NCI-H1694 treated with DMSO at 0.1 percent for 48 hours (cell line): ENCODE measurements at regions not wholly inside any gene's neighbourhood (a gene's known extent, or its start where the extent isn't known, plus 50 kb on each side); places are given as distances from the start of the nearest gene placed in this dataset.
"Not testable (repeated sequence)": the region's sequence is repeated elsewhere in the genome, so short reads cannot be mapped to it uniquely, and the experiment has no call there.

Source experiments
- DNase-seq: peaks from one replicate; lab custom pipeline; 2025; lab: John Stamatoyannopoulos, UW

DNA sequence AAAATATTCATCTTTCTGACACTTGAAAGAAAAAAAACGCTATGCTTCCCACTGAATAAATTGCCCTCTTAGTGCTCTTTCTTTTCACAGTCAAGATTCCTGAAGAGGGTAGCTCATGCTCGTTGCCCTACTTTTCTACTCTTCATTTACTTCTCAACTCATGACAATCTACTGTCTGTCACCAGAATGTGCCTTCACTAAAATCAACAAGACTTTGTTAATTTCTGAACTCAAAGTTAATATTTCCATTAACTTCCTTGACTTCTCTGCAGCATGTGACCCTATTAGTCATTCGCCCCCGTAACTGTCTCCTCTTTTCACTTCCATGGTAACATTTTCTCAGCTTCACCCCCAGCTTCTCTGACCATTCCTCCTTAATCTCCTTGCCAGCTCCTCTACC, 98.9 kb upstream of the MAPRE2 start:
- no peak for DNase-seq

- no peak for DNase-seq
Measured at GRCh38 chr18:34942975-34943374, 98.2 kb upstream of the MAPRE2 start.

DNA sequence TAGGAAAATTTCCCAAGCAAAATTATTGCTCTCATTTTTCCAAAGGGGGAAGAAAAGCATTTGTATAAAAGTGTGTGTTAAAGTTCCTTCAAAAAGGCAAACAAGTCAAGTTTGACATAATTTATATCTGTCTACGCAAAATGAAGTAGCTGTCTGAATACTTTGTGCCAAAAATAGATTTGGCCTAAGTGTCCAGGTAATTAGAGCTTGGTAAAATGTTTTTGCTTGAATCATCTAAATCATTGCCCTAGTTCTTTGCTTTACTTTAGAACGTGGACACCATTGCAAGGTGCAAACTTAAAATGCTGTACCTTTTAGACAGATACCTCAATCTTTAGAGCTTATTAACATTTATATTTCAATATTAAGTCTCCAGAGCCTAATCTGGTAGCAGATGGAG, 97.6 kb upstream of the MAPRE2 start:
- DNase-seq, result no peak

- DNase-seq, result no peak
Measured at GRCh38 chr18:34947711-34948125, 93.5 kb upstream of the MAPRE2 start.

GRCh38 chr18:34951625-34952379, 89.4 kb upstream of the MAPRE2 start:
- no peak for DNase-seq

- no peak for DNase-seq
Measured at GRCh38 chr18:34953212-34953611, 88.0 kb upstream of the MAPRE2 start.

DNA sequence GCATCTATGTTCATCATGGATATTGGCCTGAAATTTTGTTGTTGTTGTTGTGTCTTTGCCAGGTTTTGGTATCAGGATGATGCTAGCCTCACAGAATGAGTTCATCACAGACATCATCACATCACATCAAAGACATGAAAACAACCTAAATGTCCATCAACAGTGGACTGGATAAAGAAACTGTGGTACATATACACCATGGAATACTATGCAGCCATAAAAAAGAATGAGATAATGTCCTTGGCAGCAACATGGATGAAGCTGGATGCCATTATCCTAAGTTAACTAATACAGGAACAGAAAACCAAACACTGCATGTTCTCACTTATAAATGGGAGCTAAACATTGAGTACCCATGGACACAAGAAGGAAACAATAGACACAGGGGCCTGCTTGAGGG, 85.7 kb upstream of the MAPRE2 start:
- not testable (repeated sequence) for DNase-seq

- no peak for DNase-seq
Measured at GRCh38 chr18:34956663-34957062, 84.5 kb upstream of the MAPRE2 start.

- no peak for DNase-seq
Measured at GRCh38 chr18:34957119-34957863, 83.9 kb upstream of the MAPRE2 start.

DNA sequence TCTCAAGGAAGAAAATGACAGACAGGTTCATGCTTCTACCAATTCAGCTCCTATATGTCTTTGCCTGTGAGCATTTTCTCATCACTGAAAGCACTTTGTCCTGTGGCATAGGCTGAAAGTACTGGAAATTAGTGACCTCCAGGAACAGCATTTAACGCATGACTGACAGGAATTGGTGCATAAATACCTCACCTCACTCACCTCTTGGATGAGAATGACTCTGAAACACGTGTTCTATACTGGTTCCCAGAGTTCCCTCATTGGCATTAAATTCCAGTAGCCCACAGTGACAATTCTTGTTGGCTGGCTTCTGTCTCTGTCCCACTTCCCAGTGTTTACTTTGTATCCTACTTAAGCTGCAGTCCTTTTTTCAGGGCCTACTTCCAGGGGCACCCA, 83.4 kb upstream of the MAPRE2 start:
- DNase-seq, result no peak

DNA sequence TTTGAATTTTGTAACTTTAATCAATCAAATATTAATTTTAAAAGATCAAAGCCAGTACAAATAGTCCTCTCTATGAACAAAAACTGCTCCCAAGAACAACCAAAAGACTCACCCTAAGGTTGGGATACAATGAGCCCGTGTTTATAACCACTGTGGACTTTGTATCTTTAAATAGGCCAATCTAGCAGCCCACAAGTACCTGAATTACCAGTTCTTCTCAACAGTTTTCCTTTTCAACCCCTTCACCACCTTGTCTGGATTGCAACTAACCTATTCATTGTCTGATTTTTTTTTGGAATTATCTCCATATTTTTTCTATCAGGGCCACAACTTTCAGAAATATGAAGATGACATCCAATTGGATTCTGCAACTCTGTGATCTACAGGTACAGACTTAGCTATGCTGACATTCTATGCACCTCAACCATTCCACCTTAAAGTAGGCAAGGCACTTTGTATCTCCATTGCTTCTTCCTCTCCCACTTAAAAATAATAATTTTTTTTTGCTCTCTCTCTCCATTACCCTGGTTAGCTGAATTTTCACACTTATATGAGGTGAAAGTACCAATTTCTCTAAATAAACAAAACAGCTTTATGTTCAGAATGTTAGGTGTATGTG, 81.9 kb upstream of the MAPRE2 start:
- no peak for DNase-seq

DNA sequence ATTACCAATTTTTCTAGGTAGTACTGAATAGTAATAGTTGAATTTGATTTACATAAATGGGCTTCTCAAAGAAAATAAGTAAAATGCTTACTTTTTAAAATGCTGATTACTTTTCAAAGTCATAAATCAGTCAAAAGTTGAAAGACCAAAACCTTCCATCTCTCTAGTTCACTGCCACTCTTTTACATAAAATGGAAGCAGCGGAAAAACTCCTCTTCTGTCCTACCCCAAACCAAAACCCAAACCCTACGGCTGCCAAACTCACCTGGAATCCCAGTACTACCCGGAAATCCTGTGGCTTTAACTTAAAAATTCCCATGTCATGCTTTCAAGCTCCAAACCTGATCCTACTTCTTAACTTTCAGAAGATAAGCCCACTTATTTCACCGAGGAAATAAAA, 81.2 kb upstream of the MAPRE2 start:
- no peak for DNase-seq

GRCh38 chr18:34965108-34965507, 76.1 kb upstream of the MAPRE2 start:
- DNase-seq, result no peak

- DNase-seq, result no peak
Measured at GRCh38 chr18:34965566-34965965, 75.6 kb upstream of the MAPRE2 start.

DNA sequence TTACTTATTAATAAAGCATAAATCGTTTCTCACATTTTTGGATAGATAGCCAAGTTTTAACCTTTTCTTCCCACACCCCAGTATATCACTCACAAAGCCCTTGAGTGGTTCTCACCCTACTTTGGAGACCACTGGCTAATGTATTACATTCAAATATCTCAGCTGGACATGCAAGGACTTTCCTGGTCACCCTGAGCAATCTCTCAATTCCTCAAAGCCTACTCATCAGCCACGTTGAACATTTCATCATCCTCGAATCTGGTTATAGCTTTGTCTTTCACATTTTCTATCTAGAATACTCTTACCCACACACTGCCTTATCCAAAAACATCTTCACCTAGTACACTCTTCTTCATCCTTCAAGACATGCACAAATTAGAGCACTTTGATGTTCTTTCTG, 71.1 kb upstream of the MAPRE2 start:
- no peak for DNase-seq

GRCh38 chr18:34971313-34971712, 69.9 kb upstream of the MAPRE2 start:
- DNase-seq, result no peak

GRCh38 chr18:34972765-34973414, 68.3 kb upstream of the MAPRE2 start:
- no peak for DNase-seq

- no peak for DNase-seq
Measured at GRCh38 chr18:34976123-34976522, 65.1 kb upstream of the MAPRE2 start.

- DNase-seq, result no peak
Measured at GRCh38 chr18:34976534-34976898, 64.7 kb upstream of the MAPRE2 start.

DNA sequence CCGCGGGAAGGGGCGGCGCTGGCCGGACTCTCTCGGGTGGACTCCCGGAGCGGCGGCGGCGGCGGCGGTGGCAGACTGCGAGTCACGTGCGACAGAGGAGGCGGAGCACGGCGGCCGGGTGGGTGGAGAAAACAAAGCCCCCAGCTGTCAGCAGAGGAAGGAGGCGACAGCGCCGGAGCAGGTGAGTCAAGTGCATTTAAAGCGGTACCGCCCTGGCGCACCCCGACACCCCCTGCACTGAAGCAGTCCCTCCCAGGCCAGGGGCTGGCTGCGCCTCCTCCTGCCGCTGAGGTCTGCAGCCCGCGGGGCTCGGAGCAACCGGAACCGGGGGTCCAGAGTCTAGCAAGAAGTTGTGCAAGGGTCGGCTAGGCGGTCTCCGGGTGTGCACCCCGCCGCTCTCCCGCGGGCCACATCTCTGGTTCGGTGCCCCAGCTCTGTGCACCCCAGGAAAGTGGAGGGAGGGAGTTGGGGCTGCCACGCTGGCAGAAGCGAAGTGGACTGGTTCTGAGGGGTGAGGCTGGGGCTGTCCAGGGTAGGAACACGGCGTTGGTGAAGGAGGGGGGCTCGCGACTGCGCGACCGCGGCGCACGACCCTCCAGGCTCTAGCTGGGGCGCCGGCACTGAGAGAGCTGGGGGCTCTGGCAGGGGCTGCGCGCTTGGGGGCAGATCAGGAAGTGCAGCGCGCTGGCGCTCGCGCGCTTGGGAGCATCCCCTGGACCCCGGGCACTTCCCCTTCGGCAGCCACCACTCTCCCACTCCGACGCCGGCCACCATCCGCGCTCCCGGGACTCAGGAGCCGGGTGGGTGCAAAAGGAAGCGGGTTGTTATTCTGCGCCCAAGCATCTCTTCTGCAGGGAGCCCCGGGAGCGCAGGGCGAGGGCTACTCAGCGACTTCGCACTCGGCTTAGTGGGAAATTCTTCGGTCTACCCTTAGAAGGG, 64.0 kb upstream of the MAPRE2 start:
- peak; percentile 19 for DNase-seq

GRCh38 chr18:34977838-34978532, 63.2 kb upstream of the MAPRE2 start:
- DNase-seq, result no peak
